Activated B cell treated with CpG ODN at 0.5 μM for 24 hours (primary cell): ENCODE measurements at regions not wholly inside any gene's neighbourhood (a gene's known extent, or its start where the extent isn't known, plus 50 kb on each side); places are given as distances from the start of the nearest gene placed in this dataset.

Experiments
- ATAC-seq: fragments of 200-7000 bp; cut with Tn5 transposase; one replicate; pipeline ENCODE4 v1.10.0; 2021; ENCODE audit warnings: low read depth, mild to moderate bottlenecking, moderate library complexity
- CTCF ChIA-PET: fragments of 350-600 bp; sonication (Branson Sonifier 250); formaldehyde crosslinking; loops from one replicate; lab custom pipeline; 2021; ENCODE audit warnings: antibody characterized with exemption; lab: Charles Lee
- POLR2A ChIA-PET: fragments of 350-600 bp; sonication (Branson Sonifier 250); formaldehyde crosslinking; loops from one replicate; lab custom pipeline; 2021; ENCODE audit warnings: antibody characterized with exemption; lab: Charles Lee
- DNase-seq: peaks from one replicate; pipeline ENCODE4 v3.0.0; 2022
- H3K27ac Mint-ChIP-seq: one replicate; pipeline ENCODE4 v1.8.0; 2020; ENCODE audit warnings: mixed read lengths
- H3K27me3 Mint-ChIP-seq: one replicate; pipeline ENCODE4 v1.8.0; 2021; ENCODE audit warnings: mixed read lengths
- H3K36me3 Mint-ChIP-seq: one replicate; pipeline ENCODE4 v1.8.0; 2021; ENCODE audit warnings: low read depth, mixed read lengths
- H3K4me1 Mint-ChIP-seq: one replicate; pipeline ENCODE4 v1.8.0; 2021; ENCODE audit warnings: mixed read lengths
- H3K4me3 Mint-ChIP-seq: one replicate; pipeline ENCODE4 v1.8.0; 2020; ENCODE audit warnings: mild to moderate bottlenecking, mixed read lengths
- H3K9me3 Mint-ChIP-seq: one replicate; pipeline ENCODE4 v1.8.0; 2020; ENCODE audit warnings: mixed read lengths
- intact Hi-C: fragments of 100-400 bp; cut with micrococcal nuclease; formaldehyde crosslinking; loops from one replicate; pipeline ENCODE4 v1.15.1; 2024
- TF ChIP-seq, protein P1 (sequence below): fragments of 200-600 bp; IDR thresholded peaks from one replicate; pipeline ENCODE4 v1.8.0; 2022; ENCODE audit warnings: antibody characterized with exemption, mild to moderate bottlenecking

DNA sequence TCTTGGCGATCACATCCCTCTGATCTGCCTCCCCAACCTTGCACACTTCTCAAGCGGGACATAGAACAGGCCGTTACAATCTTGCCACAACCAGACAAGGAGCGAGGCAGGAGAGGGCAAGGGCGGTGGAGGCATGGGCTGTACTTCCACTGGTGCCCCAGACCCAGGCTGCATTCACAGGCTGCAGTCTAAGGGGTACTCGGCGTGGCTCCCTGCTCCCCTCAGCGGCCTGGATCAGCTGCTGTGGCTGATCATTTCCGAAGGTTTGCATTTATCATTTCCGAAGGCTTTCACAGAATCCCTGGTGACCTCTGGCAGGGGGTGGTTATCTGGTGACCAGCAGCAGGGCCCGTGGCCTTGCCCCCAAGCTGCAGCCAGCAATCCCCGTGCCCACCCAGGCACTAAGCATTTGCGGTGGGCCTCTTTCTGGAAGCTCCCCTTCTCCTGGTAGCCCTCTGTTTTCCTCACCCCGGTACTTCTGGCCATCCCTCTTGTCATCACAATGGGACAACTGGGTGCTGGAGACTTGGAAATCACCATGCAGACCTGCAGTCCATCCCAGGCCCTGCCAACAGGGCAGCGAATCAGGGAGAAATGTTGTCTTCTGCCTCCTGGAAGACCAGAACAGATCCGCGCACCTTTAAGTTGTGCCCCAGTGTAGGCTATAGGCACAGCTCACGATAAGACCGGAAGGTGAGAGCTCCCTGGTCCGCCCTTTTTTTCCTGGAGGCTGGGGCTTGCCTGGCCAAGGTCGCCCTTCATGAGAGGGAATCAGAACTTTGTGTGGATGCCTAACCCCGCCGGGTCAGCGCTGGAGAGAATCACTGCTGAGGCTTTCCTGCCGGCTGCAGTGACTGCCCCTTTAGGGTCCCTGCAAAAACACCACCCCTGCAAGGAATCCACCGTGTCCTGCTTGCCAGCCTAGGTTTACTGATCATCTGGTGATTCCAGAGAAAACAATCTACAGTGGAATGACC, 1739.1 kb downstream of the TP53TG3F start:
- no peak overlapping the region for H3K27ac Mint-ChIP-seq
- no peak overlapping the region for H3K4me3 Mint-ChIP-seq
- no peak for DNase-seq
- no peaks in the 10 kb centered on the region for H3K4me1 Mint-ChIP-seq
- ChIA-PET CTCF (no interaction called here), POLR2A (no interaction called here)
- no peak for ATAC-seq
- H3K9me3 Mint-ChIP-seq, result peaks cover 6% of the 10 kb centered on the region
- TF ChIP-seq, protein P1, sequence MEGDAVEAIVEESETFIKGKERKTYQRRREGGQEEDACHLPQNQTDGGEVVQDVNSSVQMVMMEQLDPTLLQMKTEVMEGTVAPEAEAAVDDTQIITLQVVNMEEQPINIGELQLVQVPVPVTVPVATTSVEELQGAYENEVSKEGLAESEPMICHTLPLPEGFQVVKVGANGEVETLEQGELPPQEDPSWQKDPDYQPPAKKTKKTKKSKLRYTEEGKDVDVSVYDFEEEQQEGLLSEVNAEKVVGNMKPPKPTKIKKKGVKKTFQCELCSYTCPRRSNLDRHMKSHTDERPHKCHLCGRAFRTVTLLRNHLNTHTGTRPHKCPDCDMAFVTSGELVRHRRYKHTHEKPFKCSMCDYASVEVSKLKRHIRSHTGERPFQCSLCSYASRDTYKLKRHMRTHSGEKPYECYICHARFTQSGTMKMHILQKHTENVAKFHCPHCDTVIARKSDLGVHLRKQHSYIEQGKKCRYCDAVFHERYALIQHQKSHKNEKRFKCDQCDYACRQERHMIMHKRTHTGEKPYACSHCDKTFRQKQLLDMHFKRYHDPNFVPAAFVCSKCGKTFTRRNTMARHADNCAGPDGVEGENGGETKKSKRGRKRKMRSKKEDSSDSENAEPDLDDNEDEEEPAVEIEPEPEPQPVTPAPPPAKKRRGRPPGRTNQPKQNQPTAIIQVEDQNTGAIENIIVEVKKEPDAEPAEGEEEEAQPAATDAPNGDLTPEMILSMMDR, result no peak
- intact Hi-C loops, result no loop called here
- H3K27me3 Mint-ChIP-seq, result no peaks in the 10 kb centered on the region
- H3K36me3 Mint-ChIP-seq, result no peaks in the 10 kb centered on the region

DNA sequence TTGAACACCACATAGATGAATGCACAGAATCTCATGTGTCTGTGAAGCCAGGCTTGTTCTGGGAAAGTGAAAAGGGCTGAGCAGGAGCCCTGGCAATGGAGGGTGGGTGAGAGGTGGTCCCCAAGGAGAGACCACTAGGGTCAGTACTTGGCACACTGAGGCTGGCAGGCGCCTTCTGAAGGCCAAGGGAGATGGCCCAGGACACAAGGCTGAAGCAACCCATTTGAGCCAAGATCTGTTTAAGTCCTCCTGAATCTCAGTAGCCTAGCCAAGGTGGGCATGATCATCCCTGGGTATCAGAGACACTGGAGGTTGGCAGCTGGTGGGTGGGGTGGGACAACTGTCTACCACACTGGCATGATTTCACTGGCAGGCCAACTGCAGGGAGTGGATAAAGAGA, 1741.2 kb downstream of the TP53TG3F start:
- TF ChIP-seq, protein P1, result no peak
- ChIA-PET POLR2A (no interaction called here), CTCF (no interaction called here)
- Mint-ChIP-seq H3K4me1 (no peaks in the 10 kb centered on the region), H3K27me3 (no peaks in the 10 kb centered on the region), H3K9me3 (no peaks in the 10 kb centered on the region), H3K36me3 (no peaks in the 10 kb centered on the region), H3K4me3 (no peak overlapping the region), H3K27ac (no peak overlapping the region)
- ATAC-seq (no peak), DNase-seq (no peak)
- intact Hi-C loops, result no loop called here

DNA sequence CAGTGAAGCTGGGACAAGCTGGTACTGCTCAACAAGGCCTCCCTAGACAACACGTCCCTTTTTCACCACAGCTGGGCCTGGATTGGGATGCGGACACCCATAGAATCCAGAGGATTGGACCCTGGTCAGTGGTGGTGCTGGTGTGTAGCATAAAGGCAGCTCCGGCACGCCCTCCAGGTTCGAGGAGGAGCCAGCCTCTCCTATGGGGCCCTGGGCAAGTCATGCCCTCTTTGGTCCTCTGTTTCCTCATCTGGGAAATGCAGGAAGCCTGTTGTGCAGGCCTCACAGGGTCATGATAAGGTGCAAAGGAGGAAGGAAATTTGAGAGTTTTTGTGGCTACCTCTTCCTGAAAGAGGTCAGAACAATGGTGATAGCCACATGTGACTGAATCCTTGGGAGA, 1741.7 kb downstream of the TP53TG3F start:
- intact Hi-C loops, result no loop called here
- Mint-ChIP-seq H3K9me3 (no peaks in the 10 kb centered on the region), H3K27ac (no peak overlapping the region), H3K36me3 (no peaks in the 10 kb centered on the region), H3K4me3 (no peak overlapping the region), H3K4me1 (no peaks in the 10 kb centered on the region), H3K27me3 (no peaks in the 10 kb centered on the region)
- ATAC-seq (no peak), DNase-seq (no peak)
- POLR2A ChIA-PET, result no interaction called here
- TF ChIP-seq, protein P1, result no peak
- CTCF ChIA-PET, result no interaction called here

DNA sequence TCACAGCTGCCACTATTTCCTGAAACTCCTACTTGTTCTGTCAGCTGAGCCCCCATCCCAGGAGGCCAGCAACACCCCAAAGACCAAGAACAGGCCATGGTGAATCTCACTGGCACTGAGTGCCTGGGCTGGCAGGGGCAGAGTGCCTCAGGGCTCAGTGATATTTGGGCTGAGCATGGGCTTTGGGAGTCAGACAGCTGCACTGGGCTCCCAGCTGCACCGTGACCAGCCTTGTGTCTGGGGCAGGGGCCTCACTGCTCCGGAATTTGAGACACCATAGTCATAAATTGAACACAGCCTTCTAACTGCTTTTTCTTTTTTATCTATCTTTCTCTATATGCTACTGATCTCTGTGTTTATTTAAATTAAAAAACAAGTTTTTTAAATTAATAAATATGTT, 1744.2 kb downstream of the TP53TG3F start:
- DNase-seq (no peak), ATAC-seq (no peak)
- TF ChIP-seq, protein P1, result no peak
- intact Hi-C loops, result no loop called here
- Mint-ChIP-seq H3K27me3 (no peaks in the 10 kb centered on the region), H3K4me1 (no peaks in the 10 kb centered on the region), H3K27ac (no peak overlapping the region), H3K9me3 (peaks cover 7% of the 10 kb centered on the region), H3K36me3 (no peaks in the 10 kb centered on the region), H3K4me3 (no peak overlapping the region)
- ChIA-PET POLR2A (no interaction called here), CTCF (no interaction called here)

DNA sequence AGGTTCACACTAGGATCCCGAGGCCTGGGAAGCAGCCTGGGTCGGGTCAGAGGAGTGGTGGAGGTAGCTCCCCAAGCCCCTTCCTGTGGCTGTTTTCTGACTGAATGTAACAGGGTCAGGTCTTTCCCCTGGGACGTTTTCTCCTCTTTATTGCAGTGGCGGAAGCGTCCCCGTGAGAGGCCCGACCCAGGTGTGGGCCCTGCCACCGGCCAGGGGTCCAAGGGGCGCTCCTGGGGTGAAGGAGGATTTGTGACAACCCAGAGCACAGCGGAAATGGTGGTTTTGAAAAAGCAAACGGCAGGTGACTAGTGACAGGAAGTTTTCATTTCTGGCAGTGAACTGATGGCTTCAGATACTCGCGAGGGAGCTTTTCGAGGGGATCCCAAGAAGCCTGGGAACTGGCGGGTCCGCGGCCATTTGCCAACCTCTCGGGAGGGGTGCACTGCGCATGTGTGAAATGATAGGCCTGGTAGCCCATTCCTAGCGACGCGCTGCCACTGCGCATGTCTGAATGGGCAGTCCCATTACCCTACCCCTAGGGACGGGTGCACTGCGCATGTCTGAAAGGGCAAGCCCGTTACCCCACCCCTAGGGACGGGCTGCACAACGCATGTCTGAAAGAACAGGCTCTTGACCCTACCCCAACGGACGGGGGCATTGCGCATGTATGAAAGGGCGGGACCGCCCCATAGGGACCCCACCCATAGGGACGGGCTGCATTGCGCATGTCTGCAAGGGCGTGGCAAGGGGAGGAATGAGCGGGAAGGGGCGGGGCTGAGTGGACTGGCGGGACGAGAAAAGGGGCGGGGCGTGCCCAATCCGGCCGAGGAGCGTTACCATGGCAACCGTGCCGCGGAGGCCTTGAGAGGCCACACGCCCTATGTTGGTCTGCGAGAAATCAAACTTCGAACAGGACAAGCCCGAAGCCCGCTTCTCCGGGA, 1747.9 kb downstream of the TP53TG3F start:
- POLR2A ChIA-PET, result no interaction called here
- no peak for DNase-seq
- CTCF ChIA-PET, result no interaction called here
- Mint-ChIP-seq H3K27ac (no peak overlapping the region), H3K27me3 (no peaks in the 10 kb centered on the region), H3K9me3 (peaks cover 7% of the 10 kb centered on the region), H3K4me3 (no peak overlapping the region), H3K4me1 (no peaks in the 10 kb centered on the region), H3K36me3 (no peaks in the 10 kb centered on the region)
- intact Hi-C loops, result no loop called here
- no peak for ATAC-seq
- TF ChIP-seq, protein P1, result no peak
